H4 (cell line): ENCODE measurements at regions not wholly inside any gene's neighbourhood (a gene's known extent, or its start where the extent isn't known, plus 50 kb on each side); places are given as distances from the start of the nearest gene placed in this dataset.
"Not testable (repeated sequence)": the region's sequence is repeated elsewhere in the genome, so short reads cannot be mapped to it uniquely, and the experiment has no call there.

ENCODE experiments used
- DNase-seq: peaks from one replicate; pipeline ENCODE4 v3.0.0-alpha.2; 2015; ENCODE audit warnings: low spot score

DNA sequence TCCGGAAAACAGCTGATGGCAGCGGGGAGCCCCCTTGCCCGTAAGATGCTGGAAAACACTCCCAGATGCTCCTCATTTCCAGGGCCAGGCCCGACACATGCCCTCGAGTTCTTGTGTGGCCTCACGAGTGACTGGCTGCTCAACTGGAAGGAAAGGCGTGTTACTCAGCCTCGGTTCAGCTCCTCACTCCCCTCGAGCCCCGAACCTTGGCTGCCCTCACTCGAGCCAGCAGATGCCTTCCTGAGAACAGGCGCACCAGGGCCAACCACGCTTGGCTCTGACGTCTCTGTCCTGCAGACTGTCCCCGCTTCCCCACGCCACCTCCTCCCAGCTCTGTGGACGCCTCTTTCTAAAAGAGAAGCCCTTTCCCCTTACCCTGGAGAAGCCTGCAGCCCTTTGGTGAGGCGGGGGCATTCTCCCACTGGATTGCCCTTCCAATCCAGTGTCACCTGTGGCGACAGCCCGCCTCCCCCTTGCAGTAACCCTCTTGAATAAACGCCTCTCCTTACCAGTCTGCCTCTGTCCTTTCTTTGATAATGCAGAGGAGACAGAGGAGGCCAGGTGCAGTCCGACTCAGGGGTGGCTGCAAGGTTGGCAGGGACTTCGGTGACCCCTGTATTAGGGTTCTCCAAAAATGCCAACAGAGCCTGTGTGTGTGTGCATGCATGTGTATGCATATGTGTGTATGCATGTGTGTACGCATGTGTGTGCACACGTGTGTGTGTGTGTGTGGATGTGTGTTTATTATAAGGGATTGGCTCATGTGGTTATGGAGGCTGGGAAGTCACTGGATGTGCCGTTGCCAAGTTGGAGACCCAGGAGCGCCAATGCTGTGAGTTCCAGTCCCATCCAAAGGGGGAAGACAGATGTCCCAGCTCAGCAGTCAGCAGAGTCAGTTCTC lies 166.3 kb downstream of the KIF26A start:
- no peak for DNase-seq

DNA sequence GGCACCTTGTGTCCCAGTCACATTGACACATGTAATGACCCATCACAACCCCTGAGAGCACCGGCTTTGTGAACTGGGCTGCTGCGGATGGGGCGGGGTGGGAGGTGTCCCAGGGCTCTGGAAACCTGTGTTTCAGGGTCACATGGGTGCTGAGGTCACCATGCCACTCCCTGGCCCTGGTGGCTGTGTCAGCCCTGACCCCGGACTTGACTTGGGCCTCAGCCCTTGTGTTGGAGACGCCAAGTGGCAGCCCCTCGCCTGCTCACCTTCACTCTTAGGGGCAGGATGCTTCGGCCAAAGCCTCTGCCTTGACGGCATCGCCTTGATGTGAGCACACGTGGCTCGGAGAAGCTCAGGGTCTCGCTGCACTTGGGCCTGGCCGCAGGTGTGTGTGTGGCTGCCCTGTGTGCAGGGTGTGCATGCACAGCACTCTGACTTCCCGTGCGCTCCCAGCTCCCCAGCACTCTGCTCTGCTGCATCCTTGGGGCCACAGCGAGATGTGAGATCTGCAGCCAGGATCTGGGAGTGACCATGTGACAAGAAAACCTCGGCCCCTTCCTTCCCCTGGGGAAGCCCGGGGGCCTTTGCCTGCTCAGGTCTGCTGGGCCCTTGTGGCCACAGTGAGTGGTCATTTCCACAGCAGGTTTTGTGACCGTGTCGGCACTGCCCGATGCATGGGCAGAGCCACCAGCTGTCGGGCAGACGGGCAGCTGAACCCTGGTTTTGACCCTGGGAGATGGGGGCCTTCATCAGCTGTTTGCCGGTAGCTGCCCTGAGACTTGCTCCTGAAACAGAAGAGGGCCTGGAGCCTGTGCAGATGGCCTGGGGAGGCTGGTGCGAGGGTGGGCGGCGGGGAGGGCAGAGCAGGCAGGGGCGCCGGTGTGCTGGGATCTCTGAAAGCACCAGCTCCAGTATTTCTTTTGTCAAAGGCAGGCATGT lies 167.4 kb downstream of the KIF26A start:
- DNase-seq, result no peak

DNA sequence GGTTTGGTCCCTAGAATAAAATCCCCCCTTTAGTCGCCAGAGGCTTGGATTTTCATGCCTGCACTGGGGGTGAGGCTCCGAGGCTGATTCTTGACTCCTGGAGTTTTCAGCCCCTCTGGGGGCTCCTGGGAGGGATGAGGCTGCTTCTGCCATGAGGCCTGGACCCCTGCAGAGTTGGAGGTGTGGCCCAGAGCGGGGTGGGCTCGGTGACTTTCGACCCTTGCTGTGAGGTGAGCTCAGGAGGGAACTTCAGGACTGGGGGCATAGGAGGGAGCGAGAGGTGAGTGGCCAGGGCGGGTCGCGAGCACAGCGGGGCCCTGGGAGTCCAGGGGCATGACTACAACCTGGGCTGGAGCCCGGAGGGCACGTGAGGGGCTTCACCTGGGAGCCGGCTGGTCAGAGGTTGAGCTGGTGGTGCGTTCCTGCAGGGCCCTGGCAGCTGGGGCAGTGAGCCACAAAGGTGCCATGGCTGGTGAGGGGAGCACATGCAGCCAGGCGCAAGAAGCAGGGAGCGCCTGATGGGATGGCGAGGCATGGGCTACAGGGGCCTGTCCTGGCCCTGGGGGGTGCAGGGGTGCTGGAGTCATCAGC lies 168.2 kb downstream of the KIF26A start:
- no peak for DNase-seq

DNA sequence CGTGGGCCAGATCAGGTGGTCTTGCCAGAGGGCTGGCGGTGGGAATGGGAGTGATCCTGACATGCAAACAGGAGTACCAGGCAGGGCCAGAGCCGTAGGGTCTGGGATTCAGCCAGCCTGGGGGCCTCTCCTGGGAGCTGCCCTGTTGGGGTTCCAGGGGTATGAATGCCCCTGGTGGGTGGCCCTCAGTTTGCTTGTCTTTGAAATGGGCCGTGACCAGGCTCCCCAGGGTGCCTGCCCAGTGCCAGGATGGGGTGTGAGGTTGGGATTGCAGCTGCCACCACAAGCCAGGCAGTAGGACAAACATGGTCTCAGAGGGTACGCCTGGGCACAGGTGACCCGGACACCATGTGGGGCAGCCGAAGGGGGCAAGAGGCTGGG lies 168.8 kb downstream of the KIF26A start:
- DNase-seq, result no peak

DNA sequence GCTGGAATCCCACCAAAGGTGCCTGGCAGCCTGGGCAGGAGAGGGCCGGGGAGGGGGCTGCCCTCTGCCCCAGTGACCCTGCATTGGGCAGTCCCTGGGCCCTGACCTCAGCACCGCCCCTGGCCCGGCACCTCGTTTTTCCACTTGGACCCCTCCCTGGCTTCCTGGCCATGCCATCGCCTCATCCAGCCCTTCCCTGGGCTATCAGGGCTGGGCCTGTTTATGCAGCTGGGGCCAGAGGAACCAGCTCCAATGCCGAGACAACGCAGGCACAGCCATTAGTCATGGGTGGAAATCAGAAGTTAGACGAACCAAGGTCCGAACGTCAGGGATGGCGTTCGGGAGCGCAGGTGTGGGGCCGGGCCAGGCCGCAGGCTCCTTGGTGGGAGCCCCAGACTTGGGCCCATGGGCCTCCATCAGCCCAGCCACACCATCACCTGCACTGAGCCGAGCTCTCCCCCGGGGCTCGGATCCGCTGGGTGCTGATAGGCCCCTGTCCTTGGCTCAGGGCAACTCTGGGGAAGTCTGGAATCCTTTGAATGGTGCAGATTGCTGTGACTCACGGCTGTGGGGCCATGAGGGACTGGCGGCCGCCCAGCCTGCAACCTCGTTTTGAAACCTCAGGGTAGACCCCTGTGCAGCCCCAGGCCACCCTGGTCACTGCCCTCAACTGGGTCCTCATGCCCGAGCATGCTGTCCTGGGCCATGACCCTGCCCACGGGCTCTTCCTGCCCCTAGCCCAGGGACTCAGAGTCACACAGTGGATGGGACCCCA lies 169.4 kb downstream of the KIF26A start:
- DNase-seq, result no peak

DNA sequence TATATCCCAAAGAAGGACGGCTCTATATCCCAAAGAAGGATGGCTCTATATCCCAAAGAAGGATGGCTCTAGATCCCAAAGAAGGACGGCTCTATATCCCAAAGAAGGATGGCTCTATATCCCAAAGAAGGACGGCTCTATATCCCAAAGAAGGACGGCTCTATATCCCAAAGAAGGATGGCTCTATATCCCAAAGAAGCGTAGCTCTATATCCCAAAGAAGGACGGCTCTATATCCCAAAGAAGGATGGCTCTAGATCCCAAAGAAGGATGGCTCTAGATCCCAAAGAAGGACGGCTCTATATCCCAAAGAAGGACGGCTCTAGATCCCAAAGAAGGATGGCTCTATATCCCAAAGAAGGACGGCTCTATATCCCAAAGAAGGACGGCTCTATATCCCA lies 170.1 kb downstream of the KIF26A start:
- DNase-seq, result not testable (repeated sequence)

- DNase-seq, result no peak
These were observed 171.4 kb downstream of the KIF26A start for GRCh38 chr14:104309657-104310369.

- no peak for DNase-seq
These were observed 173.0 kb downstream of the KIF26A start for GRCh38 chr14:104311358-104311757.

- DNase-seq, result no peak
These were observed 175.3 kb downstream of the KIF26A start for GRCh38 chr14:104313674-104314073.

- no peak for DNase-seq
These were observed 176.0 kb downstream of the KIF26A start for GRCh38 chr14:104314251-104314941.

- DNase-seq, result no peak
These were observed 176.8 kb downstream of the KIF26A start for GRCh38 chr14:104315169-104315568.

- DNase-seq, result no peak
These were observed 177.2 kb downstream of the KIF26A start for GRCh38 chr14:104315625-104316024.

GRCh38 chr14:104316121-104316722 lies 177.8 kb downstream of the KIF26A start:
- DNase-seq, result no peak

DNA sequence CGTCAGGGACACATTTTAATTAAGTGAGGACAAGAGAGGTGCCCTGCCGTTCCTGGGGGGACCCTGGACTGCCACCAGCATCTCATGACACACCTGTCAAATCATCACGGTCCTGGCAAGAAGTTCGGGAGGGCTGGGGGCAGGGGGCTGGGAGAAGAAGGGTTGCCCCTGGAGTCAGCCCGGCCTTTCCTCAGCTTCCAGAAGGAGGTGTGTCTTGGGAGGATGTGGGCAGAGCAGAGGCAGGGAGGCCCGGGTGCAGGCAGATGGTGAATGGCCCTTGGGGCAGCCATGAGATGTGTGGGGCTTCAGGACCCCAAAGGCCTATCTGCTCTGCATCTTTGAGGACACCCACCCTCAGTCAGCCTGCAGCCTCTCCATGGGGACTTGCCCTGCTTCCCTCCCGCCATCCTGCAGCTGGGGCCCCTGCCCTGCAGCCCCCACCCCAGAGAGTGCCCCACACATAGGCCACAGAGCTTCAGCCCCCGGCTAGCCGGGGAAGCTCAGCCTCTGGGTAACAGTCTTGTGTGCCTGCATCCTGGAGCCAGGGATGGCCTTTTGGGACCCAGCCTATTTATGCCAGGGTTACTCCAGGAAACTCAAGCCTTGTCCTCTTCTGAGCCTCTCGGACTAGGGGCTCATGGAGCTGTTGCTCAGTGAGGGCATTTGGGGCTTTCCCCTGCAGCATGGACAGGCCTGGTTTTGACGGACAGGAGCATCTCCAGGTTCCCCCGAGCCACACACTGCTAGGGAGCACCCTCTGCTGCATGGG lies 178.5 kb downstream of the KIF26A start:
- no peak for DNase-seq

DNA sequence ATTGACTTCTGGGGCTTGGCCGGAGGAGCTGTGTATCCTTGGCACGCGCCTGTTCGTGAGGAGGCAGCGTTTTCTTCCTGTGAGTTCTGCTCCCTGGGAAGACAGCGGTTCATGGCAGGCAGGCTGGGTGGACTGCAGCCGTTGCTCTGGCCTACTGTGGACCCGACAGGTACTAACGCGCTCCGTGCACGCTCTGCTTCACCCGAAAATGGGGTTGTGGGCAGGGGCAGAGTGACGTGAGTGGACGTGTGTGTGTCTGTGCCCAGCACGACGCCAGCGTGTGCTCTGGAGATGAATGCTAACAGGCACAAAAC lies 179.1 kb downstream of the KIF26A start:
- no peak for DNase-seq

DNA sequence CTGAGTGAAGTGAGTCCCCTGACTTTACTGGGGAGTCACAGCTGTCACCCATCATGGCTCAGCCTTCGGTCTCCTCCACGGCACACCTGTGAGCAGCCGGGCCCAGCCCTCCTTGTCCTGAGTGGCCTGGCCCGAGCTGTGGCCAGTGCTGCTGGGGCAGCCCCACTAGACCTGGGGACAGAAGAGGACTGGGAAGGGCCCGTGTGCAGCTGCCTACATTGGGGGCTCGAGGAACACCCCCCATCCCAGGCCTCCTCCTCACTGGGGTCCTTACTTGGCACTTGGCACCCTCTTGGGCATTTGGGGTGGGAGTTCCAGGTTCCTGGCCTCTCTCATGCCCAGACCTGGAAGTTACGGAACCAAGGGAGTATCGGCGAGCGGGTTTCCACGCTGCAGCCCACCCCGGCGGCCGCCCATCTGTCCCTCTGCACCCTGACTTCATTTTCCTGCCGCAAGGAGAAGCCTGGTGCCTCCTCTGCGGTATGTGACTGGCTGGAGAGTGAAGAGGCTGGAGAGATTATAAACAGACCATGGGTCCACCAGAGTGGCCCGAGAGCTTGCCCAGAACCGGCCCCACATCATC lies 179.7 kb downstream of the KIF26A start:
- DNase-seq, result no peak

DNA sequence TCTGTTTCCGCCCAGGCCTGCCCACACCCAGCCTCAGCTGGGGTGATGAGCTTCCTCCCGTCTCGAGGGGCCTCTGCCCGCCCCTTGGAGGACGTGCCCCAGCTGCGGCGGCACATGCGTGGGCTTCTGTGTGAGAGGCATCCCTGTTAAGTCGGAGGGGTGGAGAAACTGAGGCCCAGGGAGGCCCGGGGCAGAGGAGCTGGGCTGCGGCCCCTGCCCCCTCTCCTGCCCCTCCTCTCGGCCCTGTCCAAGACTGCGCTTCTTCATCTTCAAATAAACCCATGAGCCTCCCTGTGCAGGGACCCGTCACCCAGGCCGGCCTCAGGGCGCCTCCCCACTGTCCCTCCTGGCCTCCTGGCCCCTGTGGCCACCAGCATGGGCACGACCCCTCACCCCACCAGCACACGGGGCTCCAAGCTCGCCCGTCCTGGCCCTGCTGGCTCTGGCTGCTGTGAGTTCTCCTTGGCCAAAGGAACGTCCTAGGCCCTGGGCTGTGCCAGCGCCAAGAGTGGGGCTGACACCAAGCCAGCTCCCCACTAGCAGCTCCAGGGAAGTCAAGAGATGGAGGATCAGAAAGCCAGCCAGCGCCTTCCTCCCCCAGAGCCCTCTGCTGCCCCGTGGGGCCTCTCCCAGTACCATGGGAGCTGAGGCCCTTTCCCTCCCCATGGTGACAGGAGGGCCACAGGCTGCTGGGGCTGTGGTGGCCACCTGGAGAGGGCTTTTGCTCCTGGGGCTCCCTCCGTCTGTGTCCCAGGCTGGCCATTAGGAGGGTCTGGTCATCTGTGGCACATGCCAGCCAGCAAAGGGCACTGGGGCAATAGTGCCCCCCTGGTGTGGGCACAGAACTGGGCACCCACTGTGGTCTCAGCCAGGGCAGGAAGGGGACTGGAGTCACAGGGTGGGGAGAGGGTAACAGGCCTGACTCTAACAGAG lies 180.4 kb downstream of the KIF26A start:
- DNase-seq, result no peak
